H1 (cell line): ENCODE measurements at regions not wholly inside any gene's neighbourhood (a gene's known extent, or its start where the extent isn't known, plus 50 kb on each side); places are given as distances from the start of the nearest gene placed in this dataset.

Source experiments
- CTCF ChIA-PET: fragments of 300-600 bp; sonication (Branson Sonifier 250); formaldehyde crosslinking; loops from one replicate; lab custom pipeline; 2021; ENCODE audit not compliant: partially characterized antibody; lab: Charles Lee
- POLR2A ChIA-PET: fragments of 300-600 bp; sonication (Branson Sonifier 250); formaldehyde crosslinking; loops from one replicate; lab custom pipeline; 2021; ENCODE audit warnings: inconsistent platforms; ENCODE audit not compliant: partially characterized antibody; lab: Charles Lee
- DNase-seq, 2 experiments: peaks; one replicate each; pipeline versions ENCODE4 v3.0.0 to v3.0.0-alpha.2; 2010 to 2022; ENCODE audit warnings: low spot score in 2 of 2, low read depth in 1 of 2, mixed read lengths in 1 of 2
- FAIRE-seq: peaks from 2 replicates; lab custom pipeline; 2011; peaks lifted over from hg19 to GRCh38; lab: Jason Lieb, UNC
- H2AFZ ChIP-seq: 2 replicates; pipeline ENCODE4 v1.8.1; 2012; ENCODE audit warnings: low read length, inconsistent platforms
- H2AK5ac ChIP-seq: 2 replicates; pipeline ENCODE4 v1.6.1; 2013; ENCODE audit warnings: low read depth, low read length
- H2BK120ac ChIP-seq: replicated peaks from 2 replicates; pipeline ENCODE3; 2013; ENCODE audit warnings: low read depth, low read length, inconsistent platforms
- H2BK12ac ChIP-seq: 2 replicates; pipeline ENCODE4 v1.6.1; 2013; ENCODE audit warnings: low read depth, low read length
- H2BK15ac ChIP-seq: 2 replicates; pipeline ENCODE4 v1.6.1; 2013; ENCODE audit warnings: low read length
- H2BK20ac ChIP-seq: 2 replicates; pipeline ENCODE4 v1.6.1; 2013; ENCODE audit warnings: low read length
- H2BK5ac ChIP-seq: 2 replicates; pipeline ENCODE4 v1.6.1; 2013; ENCODE audit warnings: low read depth, low read length
- H3K14ac ChIP-seq: 2 replicates; pipeline ENCODE4 v1.6.1; 2013; ENCODE audit warnings: inconsistent platforms; ENCODE audit not compliant: insufficient read length
- H3K18ac ChIP-seq: 2 replicates; pipeline ENCODE4 v1.6.1; 2013; ENCODE audit warnings: low read length; ENCODE audit errors: extremely low read depth
- H3K23ac ChIP-seq: 2 replicates; pipeline ENCODE4 v1.6.1; 2013; ENCODE audit warnings: inconsistent platforms; ENCODE audit not compliant: insufficient read length
- H3K23me2 ChIP-seq: 2 replicates; pipeline ENCODE4 v1.6.1; 2013; ENCODE audit warnings: low read depth, low read length
- H3K27ac ChIP-seq: 2 replicates; pipeline ENCODE4 v1.6.1; 2011; ENCODE audit warnings: low read depth, low read length, inconsistent platforms
- H3K27me3 ChIP-seq, 4 experiments: replicated peaks in 1 of 4; 1 replicate in 1 of 4; 2 replicates in 3 of 4; pipeline versions ENCODE4 v1.6.1 to v1.8.1; 2011 to 2013; ENCODE audit warnings: low read length in 3 of 4, mild to moderate bottlenecking in 3 of 4, inconsistent platforms in 2 of 4, mixed read lengths in 2 of 4, moderate library complexity in 1 of 4; ENCODE audit not compliant: control insufficient read depth in 3 of 4, insufficient read depth in 3 of 4; ENCODE audit errors: extremely low read depth in 1 of 4
- H3K36me3 ChIP-seq, 4 experiments: 2 replicates each; pipeline versions ENCODE4 v1.6.1 to v1.8.1; 2011 to 2013; ENCODE audit warnings: mild to moderate bottlenecking in 4 of 4, low read length in 3 of 4, moderate library complexity in 2 of 4, control low read depth in 1 of 4, inconsistent platforms in 1 of 4; ENCODE audit not compliant: insufficient read depth in 4 of 4, control insufficient read depth in 2 of 4
- H3K4ac ChIP-seq: replicated peaks from 2 replicates; pipeline ENCODE3; 2013; ENCODE audit warnings: low read length, low read depth, mixed read lengths, inconsistent platforms; ENCODE audit not compliant: insufficient read length
- H3K4me1 ChIP-seq, 4 experiments: replicated peaks in 1 of 4; 1 replicate in 1 of 4; 2 replicates in 3 of 4; pipeline versions ENCODE4 v1.6.1 to v1.8.1; 2011 to 2013; ENCODE audit warnings: low read length in 3 of 4, inconsistent platforms in 2 of 4, mixed read lengths in 1 of 4; ENCODE audit not compliant: insufficient read depth in 4 of 4, control insufficient read depth in 3 of 4
- H3K4me2 ChIP-seq, 2 experiments: 2 replicates each; pipeline versions ENCODE4 v1.6.1 to v1.8.1; 2011 to 2013; ENCODE audit warnings: low read depth in 2 of 2, low read length in 2 of 2, control low read depth in 1 of 2, inconsistent platforms in 1 of 2, mild to moderate bottlenecking in 1 of 2; ENCODE audit not compliant: insufficient read depth in 1 of 2
- H3K4me3 ChIP-seq, 4 experiments: fragments of 200-600, 300-600 bp in 1 of 4; sonication (generic), shearing (Covaris generic), sonication (Bioruptor Twin) in 1 of 4; 2 replicates each; pipeline versions ENCODE4 v1.5.1 to v1.8.1; 2011 to 2016; ENCODE audit warnings: low read length in 4 of 4, low read depth in 3 of 4, control low read depth in 2 of 4, inconsistent platforms in 2 of 4, mild to moderate bottlenecking in 2 of 4, mixed read lengths in 1 of 4, moderate library complexity in 1 of 4; ENCODE audit not compliant: insufficient read depth in 2 of 4; ENCODE audit errors: extremely low read depth in 1 of 4
- H3K56ac ChIP-seq: replicated peaks from 2 replicates; pipeline ENCODE3; 2013; ENCODE audit warnings: low read depth, mild to moderate bottlenecking, mixed read lengths, low read length, inconsistent platforms; ENCODE audit not compliant: insufficient read length
- H3K79me1 ChIP-seq: 2 replicates; pipeline ENCODE4 v1.6.1; 2013; ENCODE audit warnings: low read depth, low read length, control low read depth
- H3K79me2 ChIP-seq, 2 experiments: 2 replicates each; pipeline versions ENCODE4 v1.6.1 to v1.8.1; 2012 to 2013; ENCODE audit warnings: low read length in 2 of 2, mild to moderate bottlenecking in 2 of 2, inconsistent platforms in 1 of 2; ENCODE audit not compliant: insufficient read depth in 2 of 2, control insufficient read depth in 1 of 2
- H3K9ac ChIP-seq, 4 experiments: replicated peaks in 1 of 4; 1 replicate in 1 of 4; 2 replicates in 3 of 4; pipeline versions ENCODE4 v1.6.1 to v1.8.1; 2011 to 2013; ENCODE audit warnings: low read depth in 3 of 4, low read length in 3 of 4, control low read depth in 2 of 4, mild to moderate bottlenecking in 2 of 4, moderate library complexity in 2 of 4, inconsistent platforms in 1 of 4; ENCODE audit errors: extremely low read depth in 1 of 4
- H3K9me3 ChIP-seq, 2 experiments: 2 replicates each; pipeline versions ENCODE4 v1.6.1 to v1.8.1; 2012 to 2013; ENCODE audit warnings: mild to moderate bottlenecking in 2 of 2, moderate library complexity in 2 of 2, control low read depth in 1 of 2, inconsistent platforms in 1 of 2, low read depth in 1 of 2, low read length in 1 of 2, mixed read lengths in 1 of 2; ENCODE audit not compliant: insufficient read depth in 2 of 2
- H4K20me1 ChIP-seq, 2 experiments: replicated peaks in 1 of 2; 2 replicates each; pipeline versions ENCODE3 to v1.8.1; 2011 to 2013; ENCODE audit warnings: inconsistent platforms in 2 of 2, low read length in 2 of 2, mild to moderate bottlenecking in 1 of 2; ENCODE audit not compliant: insufficient read depth in 2 of 2, control insufficient read depth in 1 of 2
- H4K5ac ChIP-seq: 2 replicates; pipeline ENCODE4 v1.6.1; 2013; ENCODE audit warnings: low read length, low read depth, mixed read lengths, inconsistent platforms; ENCODE audit not compliant: insufficient read length
- H4K8ac ChIP-seq: 2 replicates; pipeline ENCODE4 v1.8.0; 2013; ENCODE audit warnings: mild to moderate bottlenecking, moderate library complexity, low read length, inconsistent platforms; ENCODE audit not compliant: insufficient read depth; ENCODE audit errors: extremely low read depth
- H4K91ac ChIP-seq: replicated peaks from 2 replicates; pipeline ENCODE3; 2013; ENCODE audit warnings: low read length, mixed read lengths, inconsistent platforms; ENCODE audit not compliant: insufficient read length
- CHD1 ChIP-seq: IDR thresholded peaks from 2 replicates; pipeline ENCODE4 v1.6.1; 2012; ENCODE audit warnings: low read depth, low read length, improper control_type of control experiment
- CHD2 ChIP-seq: IDR thresholded peaks from 2 replicates; pipeline ENCODE4 v1.6.1; 2012; ENCODE audit warnings: low read length, improper control_type of control experiment
- RNF2 ChIP-seq: fragments of 200-900, 300-1000 bp; sonication (generic); IDR thresholded peaks from 2 replicates; pipeline ENCODE4 v1.7.1; 2016; ENCODE audit warnings: borderline replicate concordance, low read depth, mild to moderate bottlenecking, antibody characterized with exemption, low read length; ENCODE audit not compliant: poor library complexity, severe bottlenecking; ENCODE audit errors: missing control alignments
- WGBS, 2 experiments: shearing (Covaris generic) in 1 of 2; methylation state at CpG; one replicate each; pipeline versions ENCODE4 v1.1.6 to v1.1.7; 2013 to 2015; ENCODE audit warnings: low lambda C conversion rate in 2 of 2, mixed read lengths in 2 of 2, inconsistent platforms in 1 of 2, low coverage in 1 of 2, missing lambda C conversion rate in 1 of 2; ENCODE audit not compliant: insufficient replicate concordance in 2 of 2, insufficient coverage in 1 of 2, insufficient read length in 1 of 2; ENCODE audit errors: extremely low coverage in 1 of 2, missing lambda C conversion rate in 1 of 2; 5-methylcytosine and 5-hydroxymethylcytosine counted together

GRCh38 chr1:110770832-110771231, 96.1 kb upstream of the KCNA3 start:
- Histone ChIP-seq H3K4me3 (no peak overlapping the region), H2BK20ac (no peak overlapping the region), H3K27me3 (no peaks in the 10 kb centered on the region), H3K4me1 (no peaks in the 10 kb centered on the region), H2BK12ac (no peak overlapping the region), H3K36me3 (no peaks in the 10 kb centered on the region), H3K56ac (no peak overlapping the region), H3K79me1 (no peaks in the 10 kb centered on the region), H2BK15ac (no peak overlapping the region), H2AFZ (no peak overlapping the region), H2BK120ac (no peak overlapping the region), H3K14ac (no peak overlapping the region), H3K23me2 (no peaks in the 10 kb centered on the region), H3K23ac (no peak overlapping the region), H3K79me2 (no peaks in the 10 kb centered on the region), H3K9ac (no peak overlapping the region), H2AK5ac (no peak overlapping the region), H4K8ac (no peak overlapping the region), H3K9me3 (peaks cover 0 to 8% of the 10 kb centered on the region in 2 experiments; a peak in 2 of 4 replicates), H4K91ac (no peak overlapping the region), H4K20me1 (no peaks in the 10 kb centered on the region), H3K18ac (no peak overlapping the region), H2BK5ac (no peak overlapping the region), H4K5ac (no peak overlapping the region), H3K4ac (no peak overlapping the region), H3K4me2 (no peak overlapping the region), H3K27ac (no peak overlapping the region)
- no peak for TF ChIP-seq CHD2
- TF ChIP-seq RNF2, result no peak
- no peak for TF ChIP-seq CHD1
- FAIRE-seq (no peak), DNase-seq (no peak)
- ChIA-PET CTCF (interaction anchor here (1.1 to 2.7 kb wide), 3 partner anchors 10 to 153 kb away, joined by 3 to 14 read pairs (median 4); no protein-coding TSS in a partner anchor), POLR2A (no interaction called here)
- 76% methylated on average over 2 of the region's 2 CpGs; no CpG with 5 or more reads in 1 of the 2 experiments for WGBS, 2 experiments
